ENCODE measurements at regions not wholly inside any gene's neighbourhood (a gene's known extent, or its start where the extent isn't known, plus 50 kb on each side); places are given as distances from the start of the nearest gene placed in this dataset.

DNA sequence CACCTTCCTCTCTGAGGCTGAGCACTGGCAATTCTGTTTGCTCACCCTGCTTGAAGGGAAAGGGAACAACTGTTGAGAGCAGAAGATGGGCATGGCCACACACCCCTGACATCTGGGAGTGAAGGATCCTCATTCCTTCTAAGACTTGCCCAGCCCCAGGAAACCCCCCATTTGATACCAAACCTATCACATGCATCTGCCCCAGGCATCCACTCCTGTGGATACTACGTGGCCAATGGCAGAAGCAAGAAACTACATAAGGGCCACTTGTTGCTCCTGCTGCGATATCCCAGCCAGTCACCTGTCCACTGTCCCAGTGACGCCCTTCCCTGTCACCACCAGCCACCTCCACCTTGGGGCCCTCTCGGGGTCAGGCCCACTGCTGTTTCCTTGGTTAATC lies 185.2 kb downstream of the SMAD2 start:
- TF ChIP-seq, protein P1, sequence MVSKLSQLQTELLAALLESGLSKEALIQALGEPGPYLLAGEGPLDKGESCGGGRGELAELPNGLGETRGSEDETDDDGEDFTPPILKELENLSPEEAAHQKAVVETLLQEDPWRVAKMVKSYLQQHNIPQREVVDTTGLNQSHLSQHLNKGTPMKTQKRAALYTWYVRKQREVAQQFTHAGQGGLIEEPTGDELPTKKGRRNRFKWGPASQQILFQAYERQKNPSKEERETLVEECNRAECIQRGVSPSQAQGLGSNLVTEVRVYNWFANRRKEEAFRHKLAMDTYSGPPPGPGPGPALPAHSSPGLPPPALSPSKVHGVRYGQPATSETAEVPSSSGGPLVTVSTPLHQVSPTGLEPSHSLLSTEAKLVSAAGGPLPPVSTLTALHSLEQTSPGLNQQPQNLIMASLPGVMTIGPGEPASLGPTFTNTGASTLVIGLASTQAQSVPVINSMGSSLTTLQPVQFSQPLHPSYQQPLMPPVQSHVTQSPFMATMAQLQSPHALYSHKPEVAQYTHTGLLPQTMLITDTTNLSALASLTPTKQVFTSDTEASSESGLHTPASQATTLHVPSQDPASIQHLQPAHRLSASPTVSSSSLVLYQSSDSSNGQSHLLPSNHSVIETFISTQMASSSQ (IDR thresholded peaks at IDR 0.05; ENCODE audit: low read depth): no peak
- TF ChIP-seq, protein P1 (CRISPR knock-in tag; IDR thresholded peaks at IDR 0.05; ENCODE audit: borderline replicate concordance): no peak
- TF ChIP-seq ATF3 (CRISPR knock-in tag; IDR thresholded peaks at IDR 0.05): no peak
- TF ChIP-seq, protein P2, sequence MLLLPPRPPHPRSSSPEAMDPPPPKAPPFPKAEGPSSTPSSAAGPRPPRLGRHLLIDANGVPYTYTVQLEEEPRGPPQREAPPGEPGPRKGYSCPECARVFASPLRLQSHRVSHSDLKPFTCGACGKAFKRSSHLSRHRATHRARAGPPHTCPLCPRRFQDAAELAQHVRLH (CRISPR knock-in tag; IDR thresholded peaks at IDR 0.05; ENCODE audit: borderline replicate concordance, low read depth): no peak
- TF ChIP-seq, protein P3, sequence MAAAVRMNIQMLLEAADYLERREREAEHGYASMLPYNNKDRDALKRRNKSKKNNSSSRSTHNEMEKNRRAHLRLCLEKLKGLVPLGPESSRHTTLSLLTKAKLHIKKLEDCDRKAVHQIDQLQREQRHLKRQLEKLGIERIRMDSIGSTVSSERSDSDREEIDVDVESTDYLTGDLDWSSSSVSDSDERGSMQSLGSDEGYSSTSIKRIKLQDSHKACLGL (CRISPR knock-in tag; IDR thresholded peaks at IDR 0.05): no peak
- TF ChIP-seq ZBTB33 (CRISPR knock-in tag; IDR thresholded peaks at IDR 0.05): no peak
- TF ChIP-seq, protein P4, sequence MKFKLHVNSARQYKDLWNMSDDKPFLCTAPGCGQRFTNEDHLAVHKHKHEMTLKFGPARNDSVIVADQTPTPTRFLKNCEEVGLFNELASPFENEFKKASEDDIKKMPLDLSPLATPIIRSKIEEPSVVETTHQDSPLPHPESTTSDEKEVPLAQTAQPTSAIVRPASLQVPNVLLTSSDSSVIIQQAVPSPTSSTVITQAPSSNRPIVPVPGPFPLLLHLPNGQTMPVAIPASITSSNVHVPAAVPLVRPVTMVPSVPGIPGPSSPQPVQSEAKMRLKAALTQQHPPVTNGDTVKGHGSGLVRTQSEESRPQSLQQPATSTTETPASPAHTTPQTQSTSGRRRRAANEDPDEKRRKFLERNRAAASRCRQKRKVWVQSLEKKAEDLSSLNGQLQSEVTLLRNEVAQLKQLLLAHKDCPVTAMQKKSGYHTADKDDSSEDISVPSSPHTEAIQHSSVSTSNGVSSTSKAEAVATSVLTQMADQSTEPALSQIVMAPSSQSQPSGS (CRISPR knock-in tag; IDR thresholded peaks at IDR 0.05): no peak
- no peak for TF ChIP-seq ZNF792 (CRISPR knock-in tag; IDR thresholded peaks at IDR 0.05)
- no peak for TF ChIP-seq ZNF138 (CRISPR knock-in tag; IDR thresholded peaks at IDR 0.05; ENCODE audit: low read depth)
- no peak for TF ChIP-seq RFX5 (IDR thresholded peaks at IDR 0.05; ENCODE audit: low read depth, low read length)
